Effector memory CD4-positive, alpha-beta T cell (primary cell): ENCODE measurements at regions not wholly inside any gene's neighbourhood (a gene's known extent, or its start where the extent isn't known, plus 50 kb on each side); places are given as distances from the start of the nearest gene placed in this dataset.

Source experiments
- DNase-seq, 3 donors: peaks; one replicate each; pipeline ENCODE4 v3.0.0-alpha.2; 2020
- H3K27ac ChIP-seq: 2 replicates; pipeline ENCODE4 v1.7.0; 2013; ENCODE audit warnings: mild to moderate bottlenecking, low read length, moderate library complexity; ENCODE audit not compliant: insufficient read depth, poor library complexity, severe bottlenecking
- H3K27me3 ChIP-seq: replicated peaks from 2 replicates; pipeline ENCODE4 v1.7.0; 2013; ENCODE audit warnings: mild to moderate bottlenecking, low read length; ENCODE audit not compliant: insufficient read depth, control insufficient read depth, poor library complexity, severe bottlenecking
- H3K36me3 ChIP-seq: 2 replicates; pipeline ENCODE4 v1.7.0; 2013; ENCODE audit warnings: mild to moderate bottlenecking, low read length, moderate library complexity; ENCODE audit not compliant: control insufficient read depth, insufficient read depth
- H3K4me1 ChIP-seq: 2 replicates; pipeline ENCODE4 v1.7.0; 2013; ENCODE audit warnings: low read length, mild to moderate bottlenecking; ENCODE audit not compliant: control insufficient read depth, insufficient read depth, poor library complexity, severe bottlenecking
- H3K4me3 ChIP-seq: 2 replicates; pipeline ENCODE4 v1.7.0; 2013; ENCODE audit warnings: low read length, low read depth, mild to moderate bottlenecking; ENCODE audit not compliant: insufficient read depth, poor library complexity, severe bottlenecking
- H3K9me3 ChIP-seq: 2 replicates; pipeline ENCODE4 v1.7.0; 2013; ENCODE audit warnings: mild to moderate bottlenecking, low read length, moderate library complexity; ENCODE audit not compliant: control insufficient read depth

DNA sequence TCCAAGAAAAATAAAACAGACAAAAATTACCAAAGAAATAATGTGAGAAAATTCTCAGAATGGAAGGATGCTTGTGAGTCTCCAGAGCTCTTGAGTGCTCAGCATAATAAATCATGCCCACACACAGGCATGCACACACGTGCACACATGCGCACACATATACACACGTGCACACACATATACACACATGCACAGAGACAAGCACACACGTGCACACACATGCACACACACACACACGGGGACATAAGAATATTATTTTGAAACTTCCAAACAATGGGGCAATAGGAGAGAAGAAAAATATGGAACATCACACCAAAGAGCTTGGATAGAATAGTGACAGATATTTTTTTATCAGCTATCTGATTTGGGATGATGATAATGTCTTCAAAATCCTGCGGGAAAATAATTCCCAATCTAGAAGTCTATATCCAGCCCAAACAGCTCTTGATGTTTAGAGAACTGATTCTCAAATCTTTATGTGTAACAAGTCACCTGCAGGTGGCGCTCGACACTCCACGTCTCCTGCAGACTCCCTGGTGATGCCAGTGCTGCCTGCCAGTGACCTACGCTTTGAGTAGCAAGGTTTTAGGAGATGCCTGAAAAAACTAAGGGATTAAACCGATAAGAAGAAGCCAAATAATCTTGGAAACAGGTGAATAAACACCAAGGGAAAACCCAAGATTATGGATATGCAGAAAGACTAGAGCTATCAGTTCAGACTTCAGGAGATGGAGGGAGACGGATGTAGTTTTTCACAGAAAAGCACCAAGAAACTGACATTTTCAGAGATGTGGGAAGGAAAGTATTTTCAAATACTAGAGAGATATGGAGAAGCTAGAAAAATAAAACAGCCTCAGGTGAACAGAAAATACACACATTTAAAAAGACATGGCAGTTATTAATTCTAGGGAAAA lies 743.6 kb downstream of the ETS1 start:
- Histone ChIP-seq H3K4me1 (no peaks in the 10 kb centered on the region), H3K36me3 (no peaks in the 10 kb centered on the region)
- DNase-seq, result peak in 1 of 3 donors; percentile 11

GRCh38 chr11:127825183-127825582 lies 762.2 kb downstream of the ETS1 start:
- Histone ChIP-seq H3K36me3 (no peaks in the 10 kb centered on the region), H3K9me3 (no peaks in the 10 kb centered on the region), H3K27me3 (no peaks in the 10 kb centered on the region), H3K27ac (no peak overlapping the region), H3K4me3 (no peak overlapping the region), H3K4me1 (no peaks in the 10 kb centered on the region)
- DNase-seq, result no peak

More for the DNA sequence above, 743.6 kb downstream of the ETS1 start:
- Histone ChIP-seq H3K27me3 (peaks cover 2% of the 10 kb centered on the region), H3K27ac (no peak overlapping the region), H3K4me3 (no peak overlapping the region), H3K9me3 (no peaks in the 10 kb centered on the region)

- H3K4me1 ChIP-seq, result no peaks in the 10 kb centered on the region
- no peaks in the 10 kb centered on the region for H3K9me3 ChIP-seq
- H3K27ac ChIP-seq, result no peak overlapping the region
- H3K36me3 ChIP-seq, result no peaks in the 10 kb centered on the region
- DNase-seq, result no peak
- H3K27me3 ChIP-seq, result no peaks in the 10 kb centered on the region
- H3K4me3 ChIP-seq, result no peak overlapping the region
These were observed 768.7 kb downstream of the ETS1 start for GRCh38 chr11:127818625-127819024.

GRCh38 chr11:127816962-127817361 lies 770.4 kb downstream of the ETS1 start:
- H3K27ac ChIP-seq, result no peak overlapping the region
- no peaks in the 10 kb centered on the region for H3K36me3 ChIP-seq
- H3K4me1 ChIP-seq, result no peaks in the 10 kb centered on the region
- no peaks in the 10 kb centered on the region for H3K9me3 ChIP-seq
- H3K27me3 ChIP-seq, result no peaks in the 10 kb centered on the region
- H3K4me3 ChIP-seq, result no peak overlapping the region
- no peak for DNase-seq

GRCh38 chr11:127815331-127815730 lies 772.0 kb downstream of the ETS1 start:
- no peaks in the 10 kb centered on the region for H3K27me3 ChIP-seq
- H3K36me3 ChIP-seq, result no peaks in the 10 kb centered on the region
- H3K4me1 ChIP-seq, result no peaks in the 10 kb centered on the region
- no peak for DNase-seq
- no peak overlapping the region for H3K4me3 ChIP-seq
- H3K27ac ChIP-seq, result no peak overlapping the region
- no peaks in the 10 kb centered on the region for H3K9me3 ChIP-seq

DNA sequence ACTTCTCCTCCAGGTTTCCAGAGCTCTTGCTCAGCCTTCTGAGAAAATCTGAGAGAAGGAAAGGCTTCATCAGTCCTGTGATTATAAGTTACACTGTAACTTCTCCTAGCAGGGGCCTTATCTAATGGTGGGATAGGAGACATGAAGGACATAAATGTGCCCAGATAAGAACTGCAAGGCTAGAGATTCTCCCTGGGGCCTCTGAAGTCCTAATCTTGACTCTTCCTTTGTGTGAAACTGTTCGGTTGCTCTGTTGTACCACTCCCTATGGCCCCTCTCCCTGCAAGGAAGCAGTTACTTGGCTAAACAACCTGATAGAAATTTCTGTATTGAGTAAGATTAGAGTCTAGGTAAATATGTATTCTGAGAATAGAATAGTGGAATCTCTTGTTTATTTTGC lies 780.9 kb downstream of the ETS1 start:
- Histone ChIP-seq H3K9me3 (no peaks in the 10 kb centered on the region), H3K27ac (no peak overlapping the region), H3K4me1 (no peaks in the 10 kb centered on the region), H3K4me3 (no peak overlapping the region), H3K27me3 (peaks cover 3% of the 10 kb centered on the region), H3K36me3 (no peaks in the 10 kb centered on the region)
- DNase-seq, result no peak

GRCh38 chr11:127805771-127806170 lies 781.6 kb downstream of the ETS1 start:
- Histone ChIP-seq H3K4me3 (no peak overlapping the region), H3K4me1 (no peaks in the 10 kb centered on the region)

DNA sequence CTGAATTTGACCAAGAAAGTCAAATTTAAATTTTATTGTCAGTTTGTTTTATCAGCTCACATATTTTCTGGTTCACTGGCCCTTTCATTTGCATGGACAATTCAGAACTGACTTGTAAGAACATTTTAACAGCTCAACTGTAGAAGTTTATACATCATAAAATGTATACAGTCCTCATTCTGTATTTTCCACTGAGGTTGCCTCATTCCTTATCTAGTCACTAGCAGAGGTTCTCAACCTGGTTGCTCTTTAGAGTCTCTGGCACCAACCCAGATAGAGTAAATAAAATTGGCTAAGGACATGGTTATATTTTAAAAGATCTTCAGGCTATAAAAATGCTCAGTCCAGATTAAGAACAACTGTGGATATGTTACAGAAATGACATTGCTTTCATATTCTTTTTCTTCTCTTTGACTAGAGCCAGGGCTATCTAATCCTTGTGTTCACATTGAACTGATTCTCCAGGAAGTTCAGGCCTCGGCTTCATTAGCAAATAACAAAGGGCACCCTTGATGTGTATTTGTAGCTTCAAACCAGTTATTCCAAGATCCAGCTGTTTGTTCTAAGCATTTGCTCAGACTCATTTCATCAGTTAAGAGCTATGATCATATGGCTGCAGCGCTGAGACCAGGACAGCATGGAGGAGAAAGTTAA lies 782.5 kb downstream of the ETS1 start:
- Histone ChIP-seq H3K4me3 (no peak overlapping the region), H3K27ac (no peak overlapping the region), H3K27me3 (peaks cover 3% of the 10 kb centered on the region), H3K4me1 (no peaks in the 10 kb centered on the region), H3K36me3 (no peaks in the 10 kb centered on the region), H3K9me3 (no peaks in the 10 kb centered on the region)
- DNase-seq, result no peak

More at GRCh38 chr11:127805771-127806170, 781.6 kb downstream of the ETS1 start:
- Histone ChIP-seq H3K27ac (no peak overlapping the region), H3K27me3 (peaks cover 3% of the 10 kb centered on the region), H3K36me3 (no peaks in the 10 kb centered on the region), H3K9me3 (no peaks in the 10 kb centered on the region)
- no peak for DNase-seq

DNA sequence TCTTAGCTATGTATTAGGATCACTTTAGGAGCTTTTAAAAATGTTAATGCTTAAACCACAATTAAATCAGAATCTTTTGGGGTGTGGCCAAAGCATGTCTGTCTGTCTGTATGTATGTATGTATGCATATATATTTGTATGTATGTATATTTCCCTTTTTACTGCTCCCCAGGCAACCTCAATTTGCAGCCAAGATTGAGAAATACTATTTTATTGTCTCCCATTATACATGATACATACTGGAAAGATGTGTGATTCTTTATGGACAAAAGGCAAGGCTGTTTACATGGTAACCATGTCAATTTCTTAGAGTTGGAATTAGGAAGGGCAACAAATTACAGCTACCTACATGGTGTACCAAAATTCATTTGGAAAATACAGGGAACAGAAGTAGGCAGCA lies 783.6 kb downstream of the ETS1 start:
- Histone ChIP-seq H3K4me3 (no peak overlapping the region), H3K27me3 (peaks cover 2% of the 10 kb centered on the region), H3K4me1 (no peaks in the 10 kb centered on the region), H3K27ac (no peak overlapping the region), H3K36me3 (no peaks in the 10 kb centered on the region), H3K9me3 (no peaks in the 10 kb centered on the region)
- no peak for DNase-seq

DNA sequence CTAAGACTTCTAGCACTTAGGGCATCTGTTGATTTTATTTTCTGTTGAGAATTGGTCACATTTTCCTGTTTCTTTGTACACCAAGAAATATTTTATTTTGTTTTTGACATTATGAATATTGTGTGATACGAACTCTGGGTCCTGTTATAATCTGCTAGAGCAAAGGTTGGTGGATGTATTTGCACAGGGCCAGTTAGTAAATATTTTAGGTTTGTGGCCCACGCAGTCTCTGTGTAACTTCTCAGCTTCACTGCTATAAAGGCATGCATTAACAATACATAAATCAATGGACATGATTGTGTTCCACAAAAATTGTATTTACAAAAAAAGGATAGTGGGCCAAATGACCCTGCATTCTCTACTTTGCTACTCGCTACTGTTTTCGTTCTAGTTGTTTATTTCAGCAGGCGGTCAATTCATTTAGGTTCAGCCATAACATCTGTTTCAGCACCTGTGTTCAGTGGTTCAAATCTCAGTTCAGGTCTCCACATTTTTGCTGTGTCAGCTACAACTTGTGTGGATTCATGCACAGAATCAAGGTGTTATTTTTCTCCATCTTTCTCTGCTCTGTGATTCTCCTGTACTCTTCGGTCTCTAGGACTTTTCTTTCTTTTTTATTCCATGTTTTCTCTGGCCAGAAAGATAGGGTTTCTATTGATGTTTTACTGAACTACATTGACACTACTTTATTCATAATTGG lies 786.2 kb downstream of the ETS1 start:
- H3K4me1 ChIP-seq, result no peaks in the 10 kb centered on the region
- H3K36me3 ChIP-seq, result no peaks in the 10 kb centered on the region
- H3K9me3 ChIP-seq, result no peaks in the 10 kb centered on the region
- no peaks in the 10 kb centered on the region for H3K27me3 ChIP-seq
- DNase-seq, result no peak
- H3K4me3 ChIP-seq, result no peak overlapping the region
- no peak overlapping the region for H3K27ac ChIP-seq
